ENCODE measurements at regions not wholly inside any gene's neighbourhood (a gene's known extent, or its start where the extent isn't known, plus 50 kb on each side); places are given as distances from the start of the nearest gene placed in this dataset.
"Not testable (repeated sequence)": the region's sequence is repeated elsewhere in the genome, so short reads cannot be mapped to it uniquely, and the experiment has no call there.

DNA sequence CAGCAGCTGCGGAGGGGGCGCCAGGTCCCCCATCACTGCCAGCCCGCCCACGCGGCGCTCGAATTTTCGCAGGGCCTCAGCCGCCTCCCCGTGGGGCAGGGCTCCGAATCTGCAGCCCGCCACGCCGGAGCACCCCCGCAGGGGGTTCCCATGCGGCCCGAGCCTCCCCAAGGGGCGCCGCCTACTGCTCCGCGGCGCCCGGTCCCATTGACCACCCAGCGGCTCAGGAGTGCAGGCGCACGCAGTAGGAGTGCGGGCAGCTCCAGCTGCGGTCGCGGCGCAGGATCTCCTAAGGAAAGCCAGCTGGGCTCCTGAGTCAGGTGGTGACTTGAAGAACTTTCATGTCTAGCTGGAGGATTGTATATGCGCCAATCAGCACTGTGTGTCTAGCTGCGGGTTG is 155.3 kb upstream of the RREB1 start:
- TF ChIP-seq, protein P1, sequence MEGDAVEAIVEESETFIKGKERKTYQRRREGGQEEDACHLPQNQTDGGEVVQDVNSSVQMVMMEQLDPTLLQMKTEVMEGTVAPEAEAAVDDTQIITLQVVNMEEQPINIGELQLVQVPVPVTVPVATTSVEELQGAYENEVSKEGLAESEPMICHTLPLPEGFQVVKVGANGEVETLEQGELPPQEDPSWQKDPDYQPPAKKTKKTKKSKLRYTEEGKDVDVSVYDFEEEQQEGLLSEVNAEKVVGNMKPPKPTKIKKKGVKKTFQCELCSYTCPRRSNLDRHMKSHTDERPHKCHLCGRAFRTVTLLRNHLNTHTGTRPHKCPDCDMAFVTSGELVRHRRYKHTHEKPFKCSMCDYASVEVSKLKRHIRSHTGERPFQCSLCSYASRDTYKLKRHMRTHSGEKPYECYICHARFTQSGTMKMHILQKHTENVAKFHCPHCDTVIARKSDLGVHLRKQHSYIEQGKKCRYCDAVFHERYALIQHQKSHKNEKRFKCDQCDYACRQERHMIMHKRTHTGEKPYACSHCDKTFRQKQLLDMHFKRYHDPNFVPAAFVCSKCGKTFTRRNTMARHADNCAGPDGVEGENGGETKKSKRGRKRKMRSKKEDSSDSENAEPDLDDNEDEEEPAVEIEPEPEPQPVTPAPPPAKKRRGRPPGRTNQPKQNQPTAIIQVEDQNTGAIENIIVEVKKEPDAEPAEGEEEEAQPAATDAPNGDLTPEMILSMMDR (IDR thresholded peaks at IDR 0.05), result no peak
- no peaks in the 10 kb centered on the region for H3K36me3 Mint-ChIP-seq (ENCODE audit: low read depth)

GRCh38 chr6:6952927-6953326 is 154.8 kb upstream of the RREB1 start:
- CTCF ChIA-PET, result interaction anchor here (1.3 kb wide), 1 partner anchor 83 kb away, joined by 3 read pairs; no protein-coding TSS in a partner anchor
- DNase-seq; H3K27ac Mint-ChIP-seq; H3K4me1 Mint-ChIP-seq (ENCODE audit: low read depth); ATAC-seq; POLR2A ChIA-PET; H3K27me3 Mint-ChIP-seq; intact Hi-C loops (cut with micrococcal nuclease); H3K4me3 Mint-ChIP-seq; H3K36me3 Mint-ChIP-seq (ENCODE audit: low read depth): not testable (repeated sequence)
- peaks cover 14% of the 10 kb centered on the region for H3K9me3 Mint-ChIP-seq

More for the DNA sequence above, 155.3 kb upstream of the RREB1 start:
- no peak overlapping the region for H3K4me3 Mint-ChIP-seq
- no peak overlapping the region for H3K27ac Mint-ChIP-seq
- no peaks in the 10 kb centered on the region for H3K4me1 Mint-ChIP-seq (ENCODE audit: low read depth)
- ChIA-PET CTCF (no interaction called here), POLR2A (no interaction called here)
- intact Hi-C loops (cut with micrococcal nuclease), result no loop called here
- DNase-seq (no peak), ATAC-seq (no peak)
- H3K9me3 Mint-ChIP-seq, result peaks cover 14% of the 10 kb centered on the region
- no peaks in the 10 kb centered on the region for H3K27me3 Mint-ChIP-seq

DNA sequence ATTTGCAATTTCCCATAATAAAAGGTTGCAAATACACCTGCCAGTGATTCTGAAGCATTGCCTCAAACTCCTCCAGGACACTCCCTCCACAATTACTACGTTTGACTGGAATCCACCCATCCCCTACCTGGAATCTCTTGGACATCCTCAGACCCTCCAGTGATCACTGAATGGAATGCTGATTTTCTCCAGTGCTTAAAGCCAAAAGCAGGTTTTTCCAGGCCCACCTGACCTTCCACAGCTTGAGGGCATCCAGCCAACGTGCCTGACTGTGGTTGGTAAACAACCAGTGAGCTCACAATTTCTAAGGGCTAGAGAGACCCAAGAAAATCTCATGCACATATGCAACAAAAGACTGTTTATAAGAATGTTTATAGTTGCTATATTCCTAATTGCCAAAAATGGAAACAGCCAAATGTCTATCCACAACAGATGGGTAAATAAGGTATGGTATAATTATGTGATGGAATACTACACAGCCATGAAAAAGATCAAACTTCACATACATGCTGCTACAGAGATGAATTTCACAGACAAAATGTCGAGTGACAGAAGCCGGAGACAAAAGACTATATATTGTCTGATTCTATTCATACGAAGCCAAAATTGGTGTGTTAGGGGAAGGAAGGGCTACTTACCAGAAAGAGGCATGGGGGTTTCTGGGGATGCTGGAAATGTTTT is 147.1 kb upstream of the RREB1 start:
- TF ChIP-seq, protein P1 (IDR thresholded peaks at IDR 0.05), result no peak
- H3K27me3 Mint-ChIP-seq, result peaks cover 2% of the 10 kb centered on the region
- H3K36me3 Mint-ChIP-seq (ENCODE audit: low read depth), result no peaks in the 10 kb centered on the region
- H3K4me1 Mint-ChIP-seq (ENCODE audit: low read depth), result no peaks in the 10 kb centered on the region
- peaks cover 3% of the 10 kb centered on the region for H3K9me3 Mint-ChIP-seq
- no peak overlapping the region for H3K27ac Mint-ChIP-seq
- H3K4me3 Mint-ChIP-seq, result no peak overlapping the region
- no peak for DNase-seq
- ChIA-PET POLR2A (no interaction called here), CTCF (no interaction called here)
- intact Hi-C loops (cut with micrococcal nuclease), result no loop called here
- ATAC-seq, result no peak

DNA sequence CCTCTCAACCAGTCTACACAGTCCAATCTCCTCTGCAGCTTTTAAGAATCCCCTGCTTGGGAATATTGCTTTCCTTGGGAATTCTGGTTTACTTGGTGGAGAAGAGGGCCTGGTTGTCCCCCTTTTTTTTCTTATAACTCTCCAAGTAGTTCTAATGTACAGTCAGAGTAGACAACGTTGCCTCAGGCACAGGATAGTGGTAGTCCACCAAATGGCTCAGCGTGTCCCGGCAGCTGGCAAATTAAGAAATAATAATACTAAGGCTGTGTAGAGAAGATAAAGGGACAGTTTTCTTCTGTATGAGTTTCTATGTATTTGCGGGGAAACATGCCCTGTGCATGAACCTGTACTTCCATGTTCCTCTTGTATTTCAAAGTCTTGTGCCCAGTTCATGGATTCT is 145.7 kb upstream of the RREB1 start:
- no peak overlapping the region for H3K4me3 Mint-ChIP-seq
- no peaks in the 10 kb centered on the region for H3K4me1 Mint-ChIP-seq (ENCODE audit: low read depth)
- POLR2A ChIA-PET, result no interaction called here
- ATAC-seq (no peak), DNase-seq (no peak)
- H3K9me3 Mint-ChIP-seq, result peaks cover 3% of the 10 kb centered on the region
- TF ChIP-seq, protein P1 (IDR thresholded peaks at IDR 0.05), result no peak
- H3K27me3 Mint-ChIP-seq, result peaks cover 2% of the 10 kb centered on the region
- no peak overlapping the region for H3K27ac Mint-ChIP-seq
- intact Hi-C loops (cut with micrococcal nuclease), result no loop called here
- H3K36me3 Mint-ChIP-seq (ENCODE audit: low read depth), result no peaks in the 10 kb centered on the region
- CTCF ChIA-PET, result no interaction called here

DNA sequence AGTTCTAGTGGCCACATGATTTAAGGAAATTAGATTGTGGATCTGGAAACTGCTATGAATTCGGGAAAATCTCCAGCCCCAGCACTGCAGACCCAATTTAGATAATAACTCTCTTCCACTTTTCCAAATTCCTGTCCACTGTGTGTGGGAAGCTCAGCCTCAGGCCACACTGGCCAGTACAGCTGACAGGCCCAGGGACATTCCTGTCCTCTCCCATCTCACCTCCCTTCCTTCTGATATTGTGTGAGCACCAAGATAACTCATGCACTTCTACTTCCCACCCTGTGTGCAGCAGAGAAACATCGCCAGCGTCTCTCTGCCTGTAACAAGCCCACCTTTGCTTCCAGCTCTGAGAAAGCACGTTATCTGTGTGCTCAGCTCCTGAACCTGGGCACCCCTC is 145.1 kb upstream of the RREB1 start:
- ChIA-PET POLR2A (no interaction called here), CTCF (no interaction called here)
- Mint-ChIP-seq H3K9me3 (peaks cover 3% of the 10 kb centered on the region), H3K27ac (no peak overlapping the region), H3K36me3 (ENCODE audit: low read depth) (no peaks in the 10 kb centered on the region), H3K4me1 (ENCODE audit: low read depth) (no peaks in the 10 kb centered on the region), H3K27me3 (peaks cover 2% of the 10 kb centered on the region), H3K4me3 (no peak overlapping the region)
- TF ChIP-seq, protein P1 (IDR thresholded peaks at IDR 0.05), result no peak
- ATAC-seq (no peak), DNase-seq (no peak)
- intact Hi-C loops (cut with micrococcal nuclease), result no loop called here

DNA sequence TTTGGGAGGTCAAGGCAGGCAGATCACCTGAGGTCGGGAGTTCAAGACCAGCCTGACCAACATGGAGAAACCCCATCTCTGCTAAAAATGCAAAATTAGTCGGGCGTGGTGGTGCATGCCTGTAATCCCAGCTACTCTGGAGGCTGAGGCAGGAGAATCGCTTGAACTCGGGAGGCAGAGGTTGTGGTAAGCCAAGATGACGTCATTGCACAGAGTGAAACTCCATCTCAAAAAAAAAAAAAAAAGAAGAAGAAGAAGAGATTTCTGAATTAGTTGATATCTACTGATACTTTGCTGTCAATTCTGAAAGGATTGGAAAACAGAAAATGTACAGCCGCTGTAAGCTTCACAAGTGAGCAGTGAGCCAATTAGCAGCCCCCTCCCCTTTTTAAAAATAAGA is 144.4 kb upstream of the RREB1 start:
- CTCF ChIA-PET; H3K27ac Mint-ChIP-seq; POLR2A ChIA-PET; H3K27me3 Mint-ChIP-seq; H3K36me3 Mint-ChIP-seq (ENCODE audit: low read depth); H3K9me3 Mint-ChIP-seq; ATAC-seq; DNase-seq; intact Hi-C loops (cut with micrococcal nuclease); H3K4me3 Mint-ChIP-seq; H3K4me1 Mint-ChIP-seq (ENCODE audit: low read depth): not testable (repeated sequence)

Data from activated CD8-positive, alpha-beta T cell treated with anti-CD3 and anti-CD28 coated beads for 36 hours (primary cell).